SIG-M5 treated with dmso at 0.1 percent for 504 hours (cell line): ENCODE measurements at regions not wholly inside any gene's neighbourhood (a gene's known extent, or its start where the extent isn't known, plus 50 kb on each side); places are given as distances from the start of the nearest gene placed in this dataset.
A peak's percentile ranks its signal among the peaks of the same experiment; 100 is the strongest.

ENCODE experiments used
- DNase-seq: peaks from one replicate; lab custom pipeline; 2025; ENCODE audit not compliant: unreplicated experiment; lab: John Stamatoyannopoulos, UW

GRCh38 chr10:4453950-4454349 lies 372.1 kb upstream of the AKR1E2 start:
- no peak for DNase-seq

GRCh38 chr10:4453276-4453675 lies 372.7 kb upstream of the AKR1E2 start:
- DNase-seq = no peak

- DNase-seq = peak; percentile 5
Measured at GRCh38 chr10:4450981-4451908, 374.8 kb upstream of the AKR1E2 start.

- DNase-seq = no peak
Measured at GRCh38 chr10:4450169-4450568, 375.8 kb upstream of the AKR1E2 start.

GRCh38 chr10:4448030-4448429 lies 378.0 kb upstream of the AKR1E2 start:
- no peak for DNase-seq

GRCh38 chr10:4443419-4443818 lies 382.6 kb upstream of the AKR1E2 start:
- DNase-seq = no peak

- no peak for DNase-seq
Measured at GRCh38 chr10:4442296-4442695, 383.7 kb upstream of the AKR1E2 start.

GRCh38 chr10:4440260-4440659 lies 385.7 kb upstream of the AKR1E2 start:
- no peak for DNase-seq

- DNase-seq = no peak
Measured at GRCh38 chr10:4437791-4438190, 388.2 kb upstream of the AKR1E2 start.

GRCh38 chr10:4437061-4437460 lies 388.9 kb upstream of the AKR1E2 start:
- no peak for DNase-seq

- no peak for DNase-seq
Measured at GRCh38 chr10:4436103-4436502, 389.9 kb upstream of the AKR1E2 start.

- DNase-seq = no peak
Measured at GRCh38 chr10:4434516-4435071, 391.4 kb upstream of the AKR1E2 start.

- DNase-seq = no peak
Measured at GRCh38 chr10:4434105-4434504, 391.9 kb upstream of the AKR1E2 start.

- no peak for DNase-seq
Measured at GRCh38 chr10:4431114-4431863, 394.7 kb upstream of the AKR1E2 start.

GRCh38 chr10:4429571-4429970 lies 396.4 kb upstream of the AKR1E2 start:
- no peak for DNase-seq

- DNase-seq = no peak
Measured at GRCh38 chr10:4427532-4427931, 398.5 kb upstream of the AKR1E2 start.

- no peak for DNase-seq
Measured at GRCh38 chr10:4426866-4427265, 399.1 kb upstream of the AKR1E2 start.

- DNase-seq = no peak
Measured at GRCh38 chr10:4409319-4409718, 416.7 kb upstream of the AKR1E2 start.

- DNase-seq = no peak
Measured at GRCh38 chr10:4407783-4408182, 418.2 kb upstream of the AKR1E2 start.

GRCh38 chr10:4405828-4406227 lies 420.2 kb upstream of the AKR1E2 start:
- no peak for DNase-seq

- no peak for DNase-seq
Measured at GRCh38 chr10:4403638-4404252, 422.3 kb upstream of the AKR1E2 start.
